MM.1S (cell line): ENCODE measurements at regions not wholly inside any gene's neighbourhood (a gene's known extent, or its start where the extent isn't known, plus 50 kb on each side); places are given as distances from the start of the nearest gene placed in this dataset.
A peak's percentile ranks its signal among the peaks of the same experiment; 100 is the strongest.

ENCODE experiments used
- DNase-seq: peaks from one replicate; pipeline ENCODE4 v3.0.0-alpha.2; 2015
- H2AFZ ChIP-seq: fragments of 300-600 bp; sonication (generic); 2 replicates; pipeline ENCODE4 v1.6.0; 2016; ENCODE audit warnings: antibody characterized with exemption, low read length
- H3F3A ChIP-seq: fragments of 300-600 bp; sonication (generic); 2 replicates; pipeline ENCODE4 v1.6.1; 2016; ENCODE audit warnings: mild to moderate bottlenecking, antibody characterized with exemption, low read length, moderate library complexity, mixed read lengths; ENCODE audit not compliant: insufficient read depth
- H3K27ac ChIP-seq: fragments of 300-600 bp; sonication (generic); 2 replicates; pipeline ENCODE4 v1.5.1; 2016; ENCODE audit warnings: mild to moderate bottlenecking, low read length
- H3K27me3 ChIP-seq: fragments of 300-600 bp; sonication (generic); replicated peaks from 2 replicates; pipeline ENCODE4 v1.6.0; 2016; ENCODE audit warnings: low read length; ENCODE audit not compliant: insufficient read depth
- H3K36me3 ChIP-seq: fragments of 300-600 bp; sonication (generic); replicated peaks from 2 replicates; pipeline ENCODE4 v1.6.1; 2016; ENCODE audit warnings: mild to moderate bottlenecking, low read length, mixed read lengths; ENCODE audit not compliant: insufficient read depth
- H3K4me1 ChIP-seq: fragments of 300-600 bp; sonication (generic); 2 replicates; pipeline ENCODE4 v1.6.1; 2016; ENCODE audit warnings: low read length, mixed read lengths
- H3K4me2 ChIP-seq: fragments of 300-600 bp; sonication (generic); 2 replicates; pipeline ENCODE4 v1.6.0; 2016; ENCODE audit warnings: low read depth, low read length
- H3K4me3 ChIP-seq: fragments of 300-600 bp; sonication (generic); 2 replicates; pipeline ENCODE4 v1.5.1; 2016; ENCODE audit warnings: low read length, mixed read lengths
- H3K79me2 ChIP-seq: fragments of 300-600 bp; sonication (generic); 2 replicates; pipeline ENCODE4 v1.6.1; 2016; ENCODE audit warnings: mixed run types, low read length, mixed read lengths
- H3K9ac ChIP-seq: fragments of 300-600 bp; sonication (generic); 2 replicates; pipeline ENCODE4 v1.6.1; 2016; ENCODE audit warnings: low read length, mixed read lengths
- H3K9me2 ChIP-seq: fragments of 300-600 bp; sonication (generic); replicated peaks from 2 replicates; pipeline ENCODE4 v1.6.1; 2016; ENCODE audit warnings: mild to moderate bottlenecking, low read length, mixed read lengths; ENCODE audit not compliant: insufficient read depth
- H3K9me3 ChIP-seq: fragments of 300-600 bp; sonication (generic); replicated peaks from 2 replicates; pipeline ENCODE4 v1.6.1; 2016; ENCODE audit warnings: mild to moderate bottlenecking, low read length, mixed read lengths; ENCODE audit not compliant: insufficient read depth
- H4K20me1 ChIP-seq: fragments of 300-600 bp; sonication (generic); 2 replicates; pipeline ENCODE4 v1.6.1; 2016; ENCODE audit warnings: mild to moderate bottlenecking, low read length, moderate library complexity, mixed read lengths; ENCODE audit not compliant: insufficient read depth
- EZH2 ChIP-seq: fragments of 300-600 bp; sonication (generic); optimal IDR thresholded peaks from 2 replicates; pipeline ENCODE3; 2017; ENCODE audit warnings: low read depth, mild to moderate bottlenecking, antibody characterized with exemption, low read length, mixed read lengths
- EZH2phosphoT487 ChIP-seq: fragments of 300-600 bp; sonication (generic); IDR thresholded peaks from 2 replicates; pipeline ENCODE4 v1.6.1; 2018; ENCODE audit warnings: antibody characterized with exemption, low read length
- TF ChIP-seq, protein P1 (sequence below): fragments of 300-600 bp; sonication (generic); IDR thresholded peaks from 2 replicates; pipeline ENCODE4 v1.5.1; 2016; ENCODE audit warnings: antibody characterized with exemption, low read length, mixed read lengths

- H3F3A ChIP-seq, result no peaks in the 10 kb centered on the region
- no peaks in the 10 kb centered on the region for H3K9me2 ChIP-seq
- peaks cover 8% of the 10 kb centered on the region for H3K27me3 ChIP-seq
- no peak for DNase-seq
- H4K20me1 ChIP-seq, result no peaks in the 10 kb centered on the region
- H3K4me2 ChIP-seq, result no peak overlapping the region
- no peaks in the 10 kb centered on the region for H3K9me3 ChIP-seq
- H3K36me3 ChIP-seq, result no peaks in the 10 kb centered on the region
- H3K4me1 ChIP-seq, result peaks cover 4% of the 10 kb centered on the region; the same call in 1 of the 2 replicates
- H3K27ac ChIP-seq, result no peak overlapping the region
- H3K4me3 ChIP-seq, result no peak overlapping the region
- H3K79me2 ChIP-seq, result no peaks in the 10 kb centered on the region
- H2AFZ ChIP-seq, result no peak overlapping the region
- no peak overlapping the region for H3K9ac ChIP-seq
- no peak for TF ChIP-seq EZH2
- TF ChIP-seq EZH2phosphoT487, result no peak
- TF ChIP-seq, protein P1, sequence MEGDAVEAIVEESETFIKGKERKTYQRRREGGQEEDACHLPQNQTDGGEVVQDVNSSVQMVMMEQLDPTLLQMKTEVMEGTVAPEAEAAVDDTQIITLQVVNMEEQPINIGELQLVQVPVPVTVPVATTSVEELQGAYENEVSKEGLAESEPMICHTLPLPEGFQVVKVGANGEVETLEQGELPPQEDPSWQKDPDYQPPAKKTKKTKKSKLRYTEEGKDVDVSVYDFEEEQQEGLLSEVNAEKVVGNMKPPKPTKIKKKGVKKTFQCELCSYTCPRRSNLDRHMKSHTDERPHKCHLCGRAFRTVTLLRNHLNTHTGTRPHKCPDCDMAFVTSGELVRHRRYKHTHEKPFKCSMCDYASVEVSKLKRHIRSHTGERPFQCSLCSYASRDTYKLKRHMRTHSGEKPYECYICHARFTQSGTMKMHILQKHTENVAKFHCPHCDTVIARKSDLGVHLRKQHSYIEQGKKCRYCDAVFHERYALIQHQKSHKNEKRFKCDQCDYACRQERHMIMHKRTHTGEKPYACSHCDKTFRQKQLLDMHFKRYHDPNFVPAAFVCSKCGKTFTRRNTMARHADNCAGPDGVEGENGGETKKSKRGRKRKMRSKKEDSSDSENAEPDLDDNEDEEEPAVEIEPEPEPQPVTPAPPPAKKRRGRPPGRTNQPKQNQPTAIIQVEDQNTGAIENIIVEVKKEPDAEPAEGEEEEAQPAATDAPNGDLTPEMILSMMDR, result no peak
Measured at GRCh38 chr15:98420837-98421236, 227.5 kb upstream of the IGF1R start.

DNA sequence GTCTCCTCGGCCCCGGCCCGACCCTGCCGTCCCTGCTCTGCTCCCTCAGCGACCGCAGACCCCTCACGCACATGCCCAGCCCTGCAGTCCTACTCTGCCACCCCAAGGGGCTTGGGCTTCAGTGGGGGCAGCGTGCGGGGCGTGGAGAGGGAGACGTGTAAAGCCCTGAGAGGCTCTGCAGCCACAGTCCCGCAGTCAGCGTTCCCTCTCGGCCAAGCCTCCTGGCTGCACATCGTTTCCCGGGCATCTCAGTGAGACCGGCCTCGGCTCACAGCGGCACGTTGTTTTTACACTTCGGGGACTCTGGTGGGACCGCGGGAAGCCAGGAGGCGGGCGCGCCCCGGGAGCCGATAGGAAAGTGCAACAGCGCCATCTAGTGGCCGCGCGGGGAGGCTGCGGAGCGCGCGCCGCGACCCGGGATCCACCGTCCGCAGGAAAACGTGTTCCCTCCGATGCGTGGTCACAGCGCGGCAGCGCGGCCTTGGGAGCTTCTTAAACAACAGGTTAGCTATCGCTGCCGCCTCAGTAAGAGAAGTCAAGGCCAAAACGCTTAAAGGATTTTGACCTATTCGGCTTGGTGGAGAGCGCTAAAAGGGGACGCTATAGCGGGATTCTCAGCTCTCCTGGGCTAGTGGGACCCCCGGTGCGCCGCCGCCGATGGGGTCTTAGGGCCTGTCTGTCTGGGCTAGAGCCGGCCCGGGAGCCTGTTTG is 226.8 kb upstream of the IGF1R start:
- no peaks in the 10 kb centered on the region for H3K79me2 ChIP-seq
- peaks cover 8% of the 10 kb centered on the region for H3K27me3 ChIP-seq
- H4K20me1 ChIP-seq, result no peaks in the 10 kb centered on the region
- peak overlapping the region; percentile 43; the same call in 1 of the 2 replicates for H3K4me3 ChIP-seq
- DNase-seq, result peak; percentile 51
- no peaks in the 10 kb centered on the region for H3F3A ChIP-seq
- peak overlapping the region; percentile 53 for H2AFZ ChIP-seq
- no peak overlapping the region for H3K9ac ChIP-seq
- no peaks in the 10 kb centered on the region for H3K36me3 ChIP-seq
- peaks cover 4% of the 10 kb centered on the region; the same call in 1 of the 2 replicates for H3K4me1 ChIP-seq
- H3K4me2 ChIP-seq, result peak overlapping the region; percentile 90
- no peaks in the 10 kb centered on the region for H3K9me3 ChIP-seq
- no peaks in the 10 kb centered on the region for H3K9me2 ChIP-seq
- no peak overlapping the region for H3K27ac ChIP-seq
- TF ChIP-seq, protein P1, result peak; percentile 94
- TF ChIP-seq EZH2, result no peak

DNA sequence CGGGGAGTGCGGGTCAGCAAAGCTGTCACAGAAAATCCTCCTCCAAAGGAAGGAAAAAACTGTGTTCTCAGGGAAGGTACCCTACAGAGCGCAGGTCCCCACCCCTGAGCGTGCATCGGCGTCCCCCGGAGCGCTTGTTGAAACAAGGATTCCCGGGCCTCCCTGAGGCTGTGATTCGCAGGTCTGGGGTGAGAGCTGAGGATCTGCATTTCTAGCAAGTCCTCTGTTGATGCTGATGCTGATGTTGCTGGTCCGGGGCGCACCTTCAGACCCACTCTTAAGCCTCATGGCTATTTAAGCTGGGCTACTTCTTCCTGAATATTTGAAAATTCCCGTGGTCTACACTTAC is 226.2 kb upstream of the IGF1R start:
- DNase-seq, result no peak
- TF ChIP-seq, protein P1, result no peak
- TF ChIP-seq EZH2phosphoT487 (no peak), EZH2 (no peak)
- Histone ChIP-seq H3K9ac (no peak overlapping the region), H3K79me2 (no peaks in the 10 kb centered on the region), H3K4me1 (peaks cover 4% of the 10 kb centered on the region; the same call in 1 of the 2 replicates), H3K9me3 (no peaks in the 10 kb centered on the region), H2AFZ (peak overlapping the region; percentile 53), H3K27me3 (peaks cover 8% of the 10 kb centered on the region), H3K4me2 (peak overlapping the region; percentile 90), H3F3A (no peaks in the 10 kb centered on the region), H3K4me3 (peak overlapping the region; percentile 43; the same call in 1 of the 2 replicates), H4K20me1 (no peaks in the 10 kb centered on the region), H3K27ac (no peak overlapping the region), H3K9me2 (no peaks in the 10 kb centered on the region), H3K36me3 (no peaks in the 10 kb centered on the region)
